GM12874 (cell line): ENCODE measurements at regions not wholly inside any gene's neighbourhood (a gene's known extent, or its start where the extent isn't known, plus 50 kb on each side); places are given as distances from the start of the nearest gene placed in this dataset.

Experiments used
- CTCF ChIP-seq: IDR thresholded peaks from 2 replicates; pipeline ENCODE4 v1.5.1; 2011; ENCODE audit warnings: low read depth, mild to moderate bottlenecking, control low read depth, low read length, moderate library complexity; ENCODE audit not compliant: insufficient read depth

- peak; percentile 13; the same call in 1 of the 2 replicates for TF ChIP-seq CTCF
These were observed 302.5 kb upstream of the ATP11B start for GRCh38 chr3:182490596-182491491.

GRCh38 chr3:182491577-182491976, 301.7 kb upstream of the ATP11B start:
- TF ChIP-seq CTCF = no peak

GRCh38 chr3:182492536-182492935, 300.8 kb upstream of the ATP11B start:
- no peak for TF ChIP-seq CTCF

GRCh38 chr3:182500289-182500688, 293.0 kb upstream of the ATP11B start:
- no peak for TF ChIP-seq CTCF

- no peak for TF ChIP-seq CTCF
These were observed 291.4 kb upstream of the ATP11B start for GRCh38 chr3:182501856-182502255.

GRCh38 chr3:182503401-182503800, 289.9 kb upstream of the ATP11B start:
- TF ChIP-seq CTCF = no peak

GRCh38 chr3:182508919-182509711, 284.2 kb upstream of the ATP11B start:
- TF ChIP-seq CTCF = no peak
